Right lobe of liver (tissue), 6 donors: ENCODE measurements at regions not wholly inside any gene's neighbourhood (a gene's known extent, or its start where the extent isn't known, plus 50 kb on each side); places are given as distances from the start of the nearest gene placed in this dataset.
A peak's percentile ranks its signal among the peaks of the same experiment; 100 is the strongest.

Source experiments
- ATAC-seq, 4 donors: fragments of 200-7000 bp; cut with Tn5 transposase; one replicate each; pipeline ENCODE4 v1.9.1; 2020; ENCODE audit warnings: mild to moderate bottlenecking in 4 of 4, moderate library complexity in 4 of 4
- DNase-seq, 3 donors: peaks; one replicate each; pipeline ENCODE4 v3.0.0-alpha.2; 2020
- H3K27ac ChIP-seq, 3 donors: fragments of 200-600 bp; one replicate each; pipeline ENCODE4 v1.8.0; 2022
- H3K27me3 ChIP-seq, 2 donors: fragments of 200-600 bp; one replicate each; pipeline ENCODE4 v1.8.0; 2022
- H3K36me3 ChIP-seq, 4 donors: fragments of 200-600 bp; sonication (generic) in 1 of 4; one replicate each; pipeline versions ENCODE4 v1.5.1 to v1.8.0; 2017 to 2022; ENCODE audit warnings: control low read depth in 1 of 4
- H3K4me1 ChIP-seq, 4 donors: fragments of 200-600 bp; sonication (generic) in 1 of 4; one replicate each; pipeline versions ENCODE4 v1.5.1 to v1.8.0; 2017 to 2022; ENCODE audit warnings: control low read depth in 1 of 4
- H3K4me3 ChIP-seq, 3 donors: fragments of 200-600 bp; one replicate each; pipeline ENCODE4 v1.8.0; 2022
- H3K9me3 ChIP-seq, 4 donors: fragments of 200-600 bp; sonication (generic) in 1 of 4; one replicate each; pipeline versions ENCODE4 v1.5.1 to v1.8.0; 2017 to 2022; ENCODE audit warnings: control low read depth in 1 of 4
- CTCF ChIP-seq, 4 donors: fragments of 200-600 bp in 3 of 4; fragments of 450-650 bp in 1 of 4; IDR thresholded peaks; one replicate each; pipeline versions ENCODE4 v1.5.1 to v1.8.0; 2016 to 2022; ENCODE audit warnings: antibody characterized with exemption in 4 of 4, mild to moderate bottlenecking in 2 of 4
- POLR2A ChIP-seq: fragments of 450-650 bp; IDR thresholded peaks from one replicate; pipeline ENCODE4 v1.6.1; 2017; ENCODE audit warnings: antibody characterized with exemption, mild to moderate bottlenecking
- WGBS: methylation state at CpG from one replicate; pipeline ENCODE4 v1.1.6; 2018; ENCODE audit warnings: low coverage, low lambda C conversion rate; ENCODE audit not compliant: insufficient coverage; ENCODE audit errors: missing lambda C conversion rate; 5-methylcytosine and 5-hydroxymethylcytosine counted together
- intact Hi-C, 2 donors: fragments of 100-400 bp; cut with DNase I; formaldehyde crosslinking; loops; one replicate each; pipeline versions ENCODE4 v1.11.2 to v1.14.1; 2022
- donor health status: DM: no; HTN: yes; CAD: no.
- donor health status: DM: no; HTN: no; CAD: no.
- donor health status: DM: no; HTN: no; CAD: no.
- donor health status: DM: no; HTN: yes; CAD: no.
- donor health status: DM: no; HTN: yes; CAD: no.

GRCh38 chr1:112807117-112807516 lies 92.0 kb upstream of the PPM1J start:
- no peak overlapping the region for H3K27ac ChIP-seq
- H3K4me1 ChIP-seq, result no peaks in the 10 kb centered on the region
- H3K27me3 ChIP-seq, result no peaks in the 10 kb centered on the region
- 67% methylated on average over 6 of the region's 6 CpGs for WGBS
- H3K36me3 ChIP-seq, result no peaks in the 10 kb centered on the region
- H3K4me3 ChIP-seq, result no peak overlapping the region
- DNase-seq (no peak), ATAC-seq (no peak)
- H3K9me3 ChIP-seq, result no peaks in the 10 kb centered on the region
- intact Hi-C loops, result no loop called here
- TF ChIP-seq CTCF (IDR thresholded peaks at IDR 0.05) (no peak), POLR2A (no peak)

- intact Hi-C loops, result no loop called here
- H3K9me3 ChIP-seq, result no peaks in the 10 kb centered on the region
- DNase-seq (no peak), ATAC-seq (no peak)
- no peaks in the 10 kb centered on the region for H3K4me1 ChIP-seq
- H3K27ac ChIP-seq, result no peak overlapping the region
- H3K27me3 ChIP-seq, result no peaks in the 10 kb centered on the region
- no peaks in the 10 kb centered on the region for H3K36me3 ChIP-seq
- TF ChIP-seq POLR2A, result no peak
- TF ChIP-seq CTCF (IDR thresholded peaks at IDR 0.05), result no peak
- no peak overlapping the region for H3K4me3 ChIP-seq
- 73% methylated on average over 2 of the region's 3 CpGs for WGBS
These were observed 91.0 kb upstream of the PPM1J start for GRCh38 chr1:112806090-112806642.

- TF ChIP-seq POLR2A (no peak), CTCF (IDR thresholded peaks at IDR 0.05) (no peak)
- intact Hi-C loops, result no loop called here
- ATAC-seq (peak in 3 of 4 donors; percentile 8 to 25 (median 9)), DNase-seq (no peak)
- WGBS, result 71% methylated on average over 1 of the region's 3 CpGs
- Histone ChIP-seq H3K27me3 (no peaks in the 10 kb centered on the region), H3K9me3 (no peaks in the 10 kb centered on the region), H3K4me3 (no peak overlapping the region), H3K4me1 (no peaks in the 10 kb centered on the region), H3K27ac (no peak overlapping the region), H3K36me3 (no peaks in the 10 kb centered on the region)
These were observed 90.2 kb upstream of the PPM1J start for GRCh38 chr1:112805155-112805853.

- intact Hi-C loops, result loop anchor here (2.0 to 5.0 kb wide), 2 partner anchors 83 to 87 kb away; partner anchors contain the start of gene PPM1J (in 1 of the 2)
- peak; percentile 77 to 86 (median 81) for DNase-seq
- WGBS, result 27% methylated on average over 2 of the region's 10 CpGs
These were observed 89.0 kb upstream of the PPM1J start for GRCh38 chr1:112803906-112804762.

More at GRCh38 chr1:112803906-112804762, 89.0 kb upstream of the PPM1J start:
- no peak overlapping the region for H3K27ac ChIP-seq
- ATAC-seq, result peak; percentile 94 to 100 (median 98)
- no peak overlapping the region for H3K4me3 ChIP-seq
- peak; percentile 73 to 88 (median 82) for TF ChIP-seq CTCF (IDR thresholded peaks at IDR 0.05)
- no peak for TF ChIP-seq POLR2A
- H3K36me3 ChIP-seq, result no peaks in the 10 kb centered on the region
- no peaks in the 10 kb centered on the region for H3K4me1 ChIP-seq
- H3K27me3 ChIP-seq, result no peaks in the 10 kb centered on the region
- no peaks in the 10 kb centered on the region for H3K9me3 ChIP-seq
